ENCODE measurements at regions not wholly inside any gene's neighbourhood (a gene's known extent, or its start where the extent isn't known, plus 50 kb on each side); places are given as distances from the start of the nearest gene placed in this dataset.

GRCh38 chr18:77478646-77479442 is 229.2 kb downstream of the GALR1 start:
- DNase-seq (ENCODE audit: low read depth): peak; percentile 3
- no peak overlapping the region for H3K4me3 ChIP-seq (ENCODE audit: low read depth, low read length)
- TF ChIP-seq, protein P1, sequence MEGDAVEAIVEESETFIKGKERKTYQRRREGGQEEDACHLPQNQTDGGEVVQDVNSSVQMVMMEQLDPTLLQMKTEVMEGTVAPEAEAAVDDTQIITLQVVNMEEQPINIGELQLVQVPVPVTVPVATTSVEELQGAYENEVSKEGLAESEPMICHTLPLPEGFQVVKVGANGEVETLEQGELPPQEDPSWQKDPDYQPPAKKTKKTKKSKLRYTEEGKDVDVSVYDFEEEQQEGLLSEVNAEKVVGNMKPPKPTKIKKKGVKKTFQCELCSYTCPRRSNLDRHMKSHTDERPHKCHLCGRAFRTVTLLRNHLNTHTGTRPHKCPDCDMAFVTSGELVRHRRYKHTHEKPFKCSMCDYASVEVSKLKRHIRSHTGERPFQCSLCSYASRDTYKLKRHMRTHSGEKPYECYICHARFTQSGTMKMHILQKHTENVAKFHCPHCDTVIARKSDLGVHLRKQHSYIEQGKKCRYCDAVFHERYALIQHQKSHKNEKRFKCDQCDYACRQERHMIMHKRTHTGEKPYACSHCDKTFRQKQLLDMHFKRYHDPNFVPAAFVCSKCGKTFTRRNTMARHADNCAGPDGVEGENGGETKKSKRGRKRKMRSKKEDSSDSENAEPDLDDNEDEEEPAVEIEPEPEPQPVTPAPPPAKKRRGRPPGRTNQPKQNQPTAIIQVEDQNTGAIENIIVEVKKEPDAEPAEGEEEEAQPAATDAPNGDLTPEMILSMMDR (IDR thresholded peaks at IDR 0.05; ENCODE audit: insufficient read depth, low read length): no peak

DNA sequence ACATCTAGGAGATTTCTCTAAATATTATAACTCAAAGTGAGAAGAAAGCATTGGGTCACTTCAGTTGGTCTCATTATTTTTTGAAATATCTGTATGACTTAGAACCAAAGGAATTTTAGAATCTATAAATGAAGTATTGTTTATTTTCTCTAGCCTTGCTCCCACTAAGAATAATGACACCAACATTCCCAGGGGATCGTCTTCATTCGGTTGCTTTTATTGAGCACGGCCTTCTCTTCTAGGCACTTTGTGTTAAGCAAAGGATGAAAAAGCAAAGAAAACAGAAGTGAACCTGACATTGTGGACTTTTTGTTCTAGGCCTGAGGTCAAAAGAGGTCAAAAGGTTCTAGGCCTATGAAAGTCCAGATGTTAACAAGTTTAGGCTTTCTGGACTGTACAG is 231.9 kb downstream of the GALR1 start:
- TF ChIP-seq, protein P1 (IDR thresholded peaks at IDR 0.05; ENCODE audit: insufficient read depth, low read length): no peak
- no peak overlapping the region for H3K4me3 ChIP-seq (ENCODE audit: low read depth, low read length)
- no peak for DNase-seq (ENCODE audit: low read depth)

GRCh38 chr18:77482190-77483085 is 232.8 kb downstream of the GALR1 start:
- TF ChIP-seq, protein P1 (IDR thresholded peaks at IDR 0.05; ENCODE audit: insufficient read depth, low read length): no peak
- H3K4me3 ChIP-seq (ENCODE audit: low read depth, low read length): no peak overlapping the region
- no peak for DNase-seq (ENCODE audit: low read depth)

- DNase-seq (ENCODE audit: low read depth): no peak
- TF ChIP-seq, protein P1 (IDR thresholded peaks at IDR 0.05; ENCODE audit: insufficient read depth, low read length): no peak
- no peak overlapping the region for H3K4me3 ChIP-seq (ENCODE audit: low read depth, low read length)
Measured at GRCh38 chr18:77486985-77487384, 237.3 kb downstream of the GALR1 start.

DNA sequence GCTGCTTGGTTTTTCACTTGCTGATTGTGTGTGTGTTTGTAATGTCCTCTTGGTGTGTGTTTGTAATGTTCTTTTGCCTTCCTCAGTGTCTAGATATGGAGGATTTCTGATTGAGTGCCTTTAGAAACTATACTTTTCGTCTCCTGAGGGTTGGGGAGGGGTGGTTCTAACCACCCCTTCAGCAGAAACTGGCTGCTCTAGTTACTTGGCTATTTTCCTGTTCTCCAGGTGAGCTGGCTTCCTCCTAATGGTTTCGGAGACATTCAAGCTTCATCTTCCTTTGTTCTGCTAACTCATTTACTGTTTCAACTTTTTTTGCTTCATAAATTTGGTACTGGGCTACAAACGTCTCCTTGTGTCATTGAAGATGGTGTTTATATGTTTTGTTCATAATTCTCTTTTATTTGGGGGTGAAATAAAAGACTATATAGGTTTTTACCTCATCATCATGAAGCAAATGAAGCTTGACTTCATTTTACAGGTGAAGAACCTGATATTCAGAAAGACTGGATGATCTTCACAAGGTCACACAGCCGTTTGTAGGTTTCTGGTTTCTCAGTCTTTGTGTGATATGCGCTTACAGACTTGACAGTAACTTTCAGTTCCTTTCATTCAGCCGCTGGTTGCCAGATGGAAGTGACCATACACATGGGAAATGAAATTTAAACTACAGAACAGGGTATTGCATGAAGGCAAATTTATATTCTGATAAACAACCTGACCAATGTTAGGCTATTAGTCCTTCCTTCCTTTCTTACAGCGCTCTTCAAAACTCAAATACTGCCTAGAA is 238.5 kb downstream of the GALR1 start:
- TF ChIP-seq, protein P1 (IDR thresholded peaks at IDR 0.05; ENCODE audit: insufficient read depth, low read length): no peak

DNA sequence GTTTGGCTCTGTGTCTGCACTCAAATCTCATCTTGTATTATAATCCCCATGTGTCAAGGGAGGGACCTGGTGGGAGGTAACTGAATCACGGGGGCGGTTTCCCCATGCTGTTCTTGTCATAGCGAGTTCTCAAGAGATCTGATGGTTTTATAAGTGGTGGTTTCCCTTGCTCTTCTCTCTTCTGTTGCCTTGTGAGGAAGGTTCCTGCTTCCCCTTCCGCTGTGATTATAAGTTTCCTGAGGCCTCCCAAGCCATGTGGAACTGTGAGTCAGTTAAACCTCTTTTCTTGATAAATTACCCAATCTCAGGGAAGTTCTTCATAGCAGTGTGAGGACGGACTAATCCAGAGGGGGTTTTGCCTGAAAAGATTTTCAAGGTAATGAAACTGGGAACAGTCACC is 245.4 kb downstream of the GALR1 start:
- no peak overlapping the region for H3K4me3 ChIP-seq (ENCODE audit: low read depth, low read length)

More for the DNA sequence above, 238.5 kb downstream of the GALR1 start:
- no peak overlapping the region for H3K4me3 ChIP-seq (ENCODE audit: low read depth, low read length)
- no peak for DNase-seq (ENCODE audit: low read depth)

More for the DNA sequence above, 245.4 kb downstream of the GALR1 start:
- TF ChIP-seq, protein P1 (IDR thresholded peaks at IDR 0.05; ENCODE audit: insufficient read depth, low read length): no peak
- no peak for DNase-seq (ENCODE audit: low read depth)

Data from fibroblast of the aortic adventitia (primary cell).